Panc1 (cell line): ENCODE measurements at regions not wholly inside any gene's neighbourhood (a gene's known extent, or its start where the extent isn't known, plus 50 kb on each side); places are given as distances from the start of the nearest gene placed in this dataset.

ENCODE experiments used
- ATAC-seq: fragments of 200-7000 bp; cut with Tn5 transposase; 2 replicates; pipeline ENCODE4 v1.9.1; 2020; ENCODE audit warnings: mild to moderate bottlenecking, moderate library complexity
- BruUV-seq: library from RNA; stranded (reverse); fragments of 400-500 nt; replicated peaks from 2 replicates; lab custom pipeline; 2021; lab: Mats Ljungman, UMichigan
- CTCF ChIA-PET: fragments of 300-600 bp; sonication (Branson Sonifier 250); formaldehyde crosslinking; loops from one replicate; lab custom pipeline; 2022; ENCODE audit warnings: antibody characterized with exemption; lab: Charles Lee
- POLR2A ChIA-PET: fragments of 300-600 bp; sonication (Branson Sonifier 250); formaldehyde crosslinking; loops from one replicate; lab custom pipeline; 2022; ENCODE audit warnings: antibody characterized with exemption; lab: Charles Lee
- DNase-seq: peaks from one replicate; pipeline ENCODE4 v3.0.0-alpha.2; 2010; ENCODE audit warnings: low read depth, low spot score
- H3K27ac ChIP-seq: 2 replicates; pipeline ENCODE4 v1.5.1; 2011; ENCODE audit warnings: mild to moderate bottlenecking, low read length, inconsistent platforms
- H3K27me3 ChIP-seq: fragments of 200-500 bp; sonication (Bioruptor generic); 2 replicates; pipeline ENCODE4 v1.6.0; 2014; ENCODE audit warnings: low read length, inconsistent platforms; ENCODE audit not compliant: control insufficient read depth, insufficient read depth
- H3K36me3 ChIP-seq: fragments of 200-500 bp; sonication (Bioruptor generic); 2 replicates; pipeline ENCODE4 v1.5.1; 2014; ENCODE audit warnings: inconsistent platforms, mild to moderate bottlenecking, low read length, moderate library complexity; ENCODE audit not compliant: control insufficient read depth, insufficient read depth
- H3K4me1 ChIP-seq: 2 replicates; pipeline ENCODE4 v1.5.1; 2011; ENCODE audit warnings: inconsistent platforms, mild to moderate bottlenecking, low read length, moderate library complexity; ENCODE audit not compliant: control insufficient read depth, insufficient read depth
- H3K4me3 ChIP-seq, 2 experiments: 2 replicates each; pipeline ENCODE4 v1.5.1; 2011 to 2012; ENCODE audit warnings: low read depth in 2 of 2, low read length in 2 of 2, mild to moderate bottlenecking in 2 of 2, inconsistent platforms in 1 of 2, moderate library complexity in 1 of 2
- H3K9me3 ChIP-seq: fragments of 200-500 bp; sonication (Bioruptor generic); 2 replicates; pipeline ENCODE4 v1.5.1; 2014; ENCODE audit warnings: low read depth, mild to moderate bottlenecking, inconsistent platforms, low read length, moderate library complexity; ENCODE audit not compliant: control insufficient read depth, insufficient read depth
- POLR2AphosphoS5 ChIP-seq: IDR thresholded peaks from 2 replicates; pipeline ENCODE4 v1.6.1; 2012; ENCODE audit warnings: mild to moderate bottlenecking, low read depth, low read length, moderate library complexity
- SIN3A ChIP-seq: IDR thresholded peaks from 2 replicates; pipeline ENCODE4 v1.6.1; 2012; ENCODE audit warnings: low read depth, mild to moderate bottlenecking, low read length, moderate library complexity, borderline replicate concordance; ENCODE audit not compliant: insufficient read depth
- TCF7L2 ChIP-seq: IDR thresholded peaks from 2 replicates; pipeline ENCODE4 v1.6.1; 2011; ENCODE audit warnings: mild to moderate bottlenecking, low read depth, low read length, inconsistent platforms
- in situ Hi-C: cut with HindIII; loops from 2 replicates; pipeline ENCODE4 v1.10.0; 2016; ENCODE audit warnings: low sequenced_read_pairs, low pct_unique_long_range_greater_than_20kb
- intact Hi-C: fragments of 100-400 bp; cut with micrococcal nuclease; formaldehyde crosslinking; loops from one replicate; pipeline ENCODE4 v1.10.0; 2022; ENCODE audit not compliant: unreplicated experiment
- TF ChIP-seq, protein P1 (sequence below), 2 experiments: IDR thresholded peaks; 2 replicates each; pipeline ENCODE4 v1.6.1; 2011 to 2012; ENCODE audit warnings: low read depth in 2 of 2, control low read depth in 1 of 2, low read length in 1 of 2, mild to moderate bottlenecking in 1 of 2, moderate library complexity in 1 of 2; ENCODE audit not compliant: insufficient read depth in 1 of 2
- TF ChIP-seq, protein P2 (sequence below): fragments of 450-650 bp; IDR thresholded peaks from 2 replicates; pipeline ENCODE4 v1.5.1; 2017; ENCODE audit warnings: mild to moderate bottlenecking

- TF ChIP-seq SIN3A (no peak), POLR2AphosphoS5 (no peak), TCF7L2 (no peak)
- TF ChIP-seq, protein P1, sequence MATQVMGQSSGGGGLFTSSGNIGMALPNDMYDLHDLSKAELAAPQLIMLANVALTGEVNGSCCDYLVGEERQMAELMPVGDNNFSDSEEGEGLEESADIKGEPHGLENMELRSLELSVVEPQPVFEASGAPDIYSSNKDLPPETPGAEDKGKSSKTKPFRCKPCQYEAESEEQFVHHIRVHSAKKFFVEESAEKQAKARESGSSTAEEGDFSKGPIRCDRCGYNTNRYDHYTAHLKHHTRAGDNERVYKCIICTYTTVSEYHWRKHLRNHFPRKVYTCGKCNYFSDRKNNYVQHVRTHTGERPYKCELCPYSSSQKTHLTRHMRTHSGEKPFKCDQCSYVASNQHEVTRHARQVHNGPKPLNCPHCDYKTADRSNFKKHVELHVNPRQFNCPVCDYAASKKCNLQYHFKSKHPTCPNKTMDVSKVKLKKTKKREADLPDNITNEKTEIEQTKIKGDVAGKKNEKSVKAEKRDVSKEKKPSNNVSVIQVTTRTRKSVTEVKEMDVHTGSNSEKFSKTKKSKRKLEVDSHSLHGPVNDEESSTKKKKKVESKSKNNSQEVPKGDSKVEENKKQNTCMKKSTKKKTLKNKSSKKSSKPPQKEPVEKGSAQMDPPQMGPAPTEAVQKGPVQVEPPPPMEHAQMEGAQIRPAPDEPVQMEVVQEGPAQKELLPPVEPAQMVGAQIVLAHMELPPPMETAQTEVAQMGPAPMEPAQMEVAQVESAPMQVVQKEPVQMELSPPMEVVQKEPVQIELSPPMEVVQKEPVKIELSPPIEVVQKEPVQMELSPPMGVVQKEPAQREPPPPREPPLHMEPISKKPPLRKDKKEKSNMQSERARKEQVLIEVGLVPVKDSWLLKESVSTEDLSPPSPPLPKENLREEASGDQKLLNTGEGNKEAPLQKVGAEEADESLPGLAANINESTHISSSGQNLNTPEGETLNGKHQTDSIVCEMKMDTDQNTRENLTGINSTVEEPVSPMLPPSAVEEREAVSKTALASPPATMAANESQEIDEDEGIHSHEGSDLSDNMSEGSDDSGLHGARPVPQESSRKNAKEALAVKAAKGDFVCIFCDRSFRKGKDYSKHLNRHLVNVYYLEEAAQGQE (IDR thresholded peaks at IDR 0.05; ENCODE audit: insufficient read depth in 1 of 2, low read depth in 2 of 2, low read length in 1 of 2), result no peak
- TF ChIP-seq, protein P2, sequence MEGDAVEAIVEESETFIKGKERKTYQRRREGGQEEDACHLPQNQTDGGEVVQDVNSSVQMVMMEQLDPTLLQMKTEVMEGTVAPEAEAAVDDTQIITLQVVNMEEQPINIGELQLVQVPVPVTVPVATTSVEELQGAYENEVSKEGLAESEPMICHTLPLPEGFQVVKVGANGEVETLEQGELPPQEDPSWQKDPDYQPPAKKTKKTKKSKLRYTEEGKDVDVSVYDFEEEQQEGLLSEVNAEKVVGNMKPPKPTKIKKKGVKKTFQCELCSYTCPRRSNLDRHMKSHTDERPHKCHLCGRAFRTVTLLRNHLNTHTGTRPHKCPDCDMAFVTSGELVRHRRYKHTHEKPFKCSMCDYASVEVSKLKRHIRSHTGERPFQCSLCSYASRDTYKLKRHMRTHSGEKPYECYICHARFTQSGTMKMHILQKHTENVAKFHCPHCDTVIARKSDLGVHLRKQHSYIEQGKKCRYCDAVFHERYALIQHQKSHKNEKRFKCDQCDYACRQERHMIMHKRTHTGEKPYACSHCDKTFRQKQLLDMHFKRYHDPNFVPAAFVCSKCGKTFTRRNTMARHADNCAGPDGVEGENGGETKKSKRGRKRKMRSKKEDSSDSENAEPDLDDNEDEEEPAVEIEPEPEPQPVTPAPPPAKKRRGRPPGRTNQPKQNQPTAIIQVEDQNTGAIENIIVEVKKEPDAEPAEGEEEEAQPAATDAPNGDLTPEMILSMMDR, result no peak
- BruUV-seq, result no TSS peak
- no peak for ATAC-seq
- intact Hi-C loops (no loop called here), in situ Hi-C loops (no loop called here)
- POLR2A ChIA-PET, result no interaction called here
- CTCF ChIA-PET, result no interaction called here
- peaks cover 2% of the 10 kb centered on the region; the same call in 1 of the 2 replicates for H3K27me3 ChIP-seq
- H3K4me1 ChIP-seq, result no peaks in the 10 kb centered on the region
- no peak overlapping the region for H3K27ac ChIP-seq
- H3K9me3 ChIP-seq, result no peaks in the 10 kb centered on the region
- H3K4me3 ChIP-seq, result no peak overlapping the region
- DNase-seq, result no peak
- no peaks in the 10 kb centered on the region for H3K36me3 ChIP-seq
Observed at GRCh38 chr1:11400567-11400966, 78.4 kb upstream of the DISP3 start.

- ChIA-PET CTCF (no interaction called here), POLR2A (interaction anchor here (0.7 kb wide), 1 partner anchor 20 kb away, joined by 4 read pairs; no protein-coding TSS in a partner anchor)
- peaks cover 4% of the 10 kb centered on the region; the same call in 1 of the 2 replicates for H3K27me3 ChIP-seq
- no peaks in the 10 kb centered on the region for H3K36me3 ChIP-seq
- in situ Hi-C loops (no loop called here), intact Hi-C loops (no loop called here)
- BruUV-seq, result no TSS peak
- TF ChIP-seq POLR2AphosphoS5 (no peak), SIN3A (no peak), TCF7L2 (no peak)
- TF ChIP-seq, protein P1 (IDR thresholded peaks at IDR 0.05; ENCODE audit: insufficient read depth in 1 of 2, low read depth in 2 of 2, low read length in 1 of 2), result no peak
- TF ChIP-seq, protein P2, result no peak
- H3K4me1 ChIP-seq, result no peaks in the 10 kb centered on the region
- H3K27ac ChIP-seq, result no peak overlapping the region
- H3K9me3 ChIP-seq, result no peaks in the 10 kb centered on the region
- ATAC-seq (no peak), DNase-seq (no peak)
- H3K4me3 ChIP-seq, result no peak overlapping the region
Observed at GRCh38 chr1:11406845-11407244, 72.1 kb upstream of the DISP3 start.
